HG03520 (cell line): ENCODE measurements at regions not wholly inside any gene's neighbourhood (a gene's known extent, or its start where the extent isn't known, plus 50 kb on each side); places are given as distances from the start of the nearest gene placed in this dataset.

Source experiments
- ATAC-seq: cut with Tn5 transposase; IDR thresholded peaks from one replicate; pipeline ENCODE4 v1.9.1; 2021; ENCODE audit warnings: mild to moderate bottlenecking, moderate library complexity; ENCODE audit not compliant: unreplicated experiment

- ATAC-seq = no peak
These were observed 189.8 kb upstream of the SOX11 start for GRCh38 chr2:5502385-5502784.

DNA sequence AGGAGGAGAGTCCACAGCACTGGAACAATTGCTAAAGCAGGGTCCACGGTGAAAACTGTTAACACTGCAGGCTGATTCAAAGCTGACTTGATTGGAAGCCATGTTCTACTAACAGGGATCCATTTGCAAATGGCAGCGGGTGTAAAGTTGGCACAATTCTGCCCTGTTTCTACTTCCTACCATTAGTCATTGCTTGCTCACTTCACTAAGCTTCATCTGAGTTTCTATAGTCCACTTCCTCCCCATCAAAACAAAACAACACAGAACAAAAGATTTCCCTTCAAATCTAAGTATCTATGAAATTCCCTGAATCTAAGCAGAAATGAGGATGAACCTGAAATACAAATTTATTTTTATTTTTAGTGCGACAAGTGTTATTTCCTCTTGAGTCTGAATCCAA is 187.4 kb upstream of the SOX11 start:
- ATAC-seq = no peak

GRCh38 chr2:5507367-5507766 is 184.8 kb upstream of the SOX11 start:
- ATAC-seq = no peak

- no peak for ATAC-seq
These were observed 182.8 kb upstream of the SOX11 start for GRCh38 chr2:5509362-5509761.

GRCh38 chr2:5510082-5510481 is 182.1 kb upstream of the SOX11 start:
- no peak for ATAC-seq

DNA sequence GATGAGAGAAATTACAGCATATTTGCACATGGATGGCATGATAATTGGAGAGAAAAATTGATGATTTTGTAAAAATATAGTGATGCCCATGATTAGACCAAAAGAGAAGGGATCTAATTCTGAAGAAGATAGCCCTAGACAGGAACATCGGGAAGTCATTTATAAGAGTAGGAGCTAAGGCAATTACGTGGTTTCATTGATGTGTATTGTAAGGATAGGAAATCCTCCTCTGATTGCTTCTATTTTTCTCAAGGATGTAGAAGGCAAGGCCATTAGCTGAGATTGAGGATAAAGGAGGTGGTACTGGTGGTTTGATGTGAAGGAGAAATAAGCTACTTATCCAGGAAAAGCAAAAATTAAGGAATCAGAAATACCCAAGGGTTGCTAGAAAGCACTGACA is 176.5 kb upstream of the SOX11 start:
- no peak for ATAC-seq

DNA sequence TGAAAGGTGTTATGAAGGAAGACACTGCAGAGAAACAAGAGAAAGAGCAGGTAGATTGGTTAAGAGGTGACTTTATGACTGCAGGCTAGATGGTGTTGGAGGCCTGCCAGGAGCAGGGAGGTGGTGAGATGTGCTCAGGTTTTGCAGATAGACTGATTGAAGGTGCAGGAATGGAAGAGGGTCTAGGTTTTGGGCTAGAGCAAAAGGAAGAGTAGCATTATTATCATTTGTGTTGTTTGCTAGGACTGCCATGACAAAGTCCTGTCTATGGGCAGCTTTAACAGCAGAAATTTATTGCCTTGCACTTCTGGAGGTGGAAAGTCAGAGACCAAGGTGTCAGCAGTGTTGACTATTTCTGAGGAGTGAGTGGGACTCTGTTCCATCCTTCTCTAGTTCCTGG is 172.9 kb upstream of the SOX11 start:
- ATAC-seq = no peak

DNA sequence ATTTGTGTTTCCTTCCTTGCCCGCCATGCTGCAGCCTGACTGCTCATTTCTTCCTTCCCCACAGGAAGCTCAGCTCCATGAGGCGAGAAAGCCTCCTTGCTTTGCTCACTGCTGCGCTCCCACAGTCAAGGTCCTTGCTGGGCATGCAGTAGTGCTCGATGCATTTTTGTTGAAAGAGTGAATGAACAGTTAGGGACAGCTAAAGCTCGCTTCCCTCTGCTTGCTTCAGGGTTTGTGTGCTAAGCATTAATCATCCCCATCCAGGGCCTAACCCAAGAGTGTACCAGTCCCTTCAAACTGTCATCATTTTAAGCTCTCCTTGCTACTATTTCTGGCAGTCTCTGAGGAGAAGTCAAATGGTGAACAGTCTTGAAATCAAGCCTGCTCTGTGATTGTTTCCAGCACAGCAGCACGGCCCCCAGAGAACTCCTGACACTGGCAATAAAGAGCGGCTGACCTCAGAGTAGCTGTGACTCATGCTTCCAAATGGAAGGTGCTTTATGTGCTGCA is 171.7 kb upstream of the SOX11 start:
- ATAC-seq = no peak

GRCh38 chr2:5521461-5521860 is 170.7 kb upstream of the SOX11 start:
- ATAC-seq = no peak

- ATAC-seq = no peak
These were observed 167.6 kb upstream of the SOX11 start for GRCh38 chr2:5524551-5524950.

GRCh38 chr2:5528706-5529105 is 163.5 kb upstream of the SOX11 start:
- ATAC-seq = no peak

DNA sequence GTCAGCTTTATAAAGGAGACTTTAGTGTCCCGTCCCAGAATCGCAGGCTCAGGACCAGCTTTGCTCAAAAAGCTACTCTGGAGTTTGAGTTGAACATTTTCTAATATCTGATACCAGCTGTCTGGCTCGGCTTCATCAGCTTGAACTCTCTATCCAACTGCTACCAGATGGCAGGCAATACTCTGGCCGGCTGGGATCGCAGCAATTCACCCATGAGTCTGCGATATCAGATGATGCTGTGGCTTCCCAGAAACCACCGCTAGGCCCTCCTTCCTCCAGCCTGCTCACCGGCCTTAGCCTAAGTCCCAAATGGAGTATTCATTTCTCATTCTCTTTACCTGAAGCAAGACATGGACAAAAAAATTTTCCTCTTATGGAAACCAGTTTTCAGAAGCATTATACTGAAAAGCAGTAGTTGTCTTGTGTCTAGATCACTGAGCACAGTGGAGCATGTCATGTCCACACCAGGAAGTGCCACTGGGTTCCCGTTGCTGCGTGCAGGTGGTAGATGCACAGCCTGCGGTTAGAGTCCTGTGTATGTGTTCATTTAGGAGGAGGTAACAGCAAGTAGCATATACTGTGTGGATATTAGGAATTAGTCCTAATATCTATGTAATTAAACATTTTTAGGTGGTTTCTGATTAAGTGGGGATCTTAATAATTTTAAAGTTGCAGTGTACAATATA is 162.0 kb upstream of the SOX11 start:
- ATAC-seq = no peak

DNA sequence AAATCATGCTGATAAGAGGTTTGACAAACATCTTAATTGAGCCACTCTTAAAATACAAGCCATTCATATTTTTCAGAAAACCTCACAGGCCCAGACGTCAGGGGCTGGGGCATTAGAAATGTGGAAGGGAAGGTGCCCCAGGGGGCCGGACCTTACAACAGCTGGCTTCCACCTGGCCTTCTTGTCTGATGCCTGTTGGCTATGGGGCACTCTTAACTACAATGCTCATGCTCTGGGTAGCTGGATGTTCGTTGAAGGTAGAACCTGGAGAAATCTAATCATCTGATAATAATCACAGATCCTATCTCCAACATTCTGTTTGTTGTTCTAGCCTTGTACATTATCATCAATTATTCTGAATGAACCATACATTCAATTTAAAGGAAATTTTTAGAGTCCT is 156.9 kb upstream of the SOX11 start:
- ATAC-seq = no peak

- no peak for ATAC-seq
These were observed 154.9 kb upstream of the SOX11 start for GRCh38 chr2:5537180-5537688.

DNA sequence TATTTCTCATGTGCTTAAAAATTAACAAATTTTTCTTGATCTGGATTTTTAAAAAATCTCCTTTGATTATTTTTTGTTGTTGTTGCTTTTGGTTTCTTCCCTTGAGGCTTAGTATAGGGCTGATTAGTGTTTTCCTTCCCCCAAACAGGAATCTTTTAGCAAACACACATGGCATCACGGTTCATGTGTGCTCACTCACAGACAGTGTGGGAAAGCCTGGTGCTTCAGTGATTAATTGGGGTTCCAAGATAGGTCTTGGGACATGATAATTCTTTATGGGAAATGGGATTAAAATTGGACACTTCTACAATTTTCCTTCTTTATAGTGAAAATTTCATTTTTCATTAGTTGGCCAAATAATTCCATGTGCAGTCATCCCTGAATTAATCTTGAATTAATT is 153.9 kb upstream of the SOX11 start:
- no peak for ATAC-seq

DNA sequence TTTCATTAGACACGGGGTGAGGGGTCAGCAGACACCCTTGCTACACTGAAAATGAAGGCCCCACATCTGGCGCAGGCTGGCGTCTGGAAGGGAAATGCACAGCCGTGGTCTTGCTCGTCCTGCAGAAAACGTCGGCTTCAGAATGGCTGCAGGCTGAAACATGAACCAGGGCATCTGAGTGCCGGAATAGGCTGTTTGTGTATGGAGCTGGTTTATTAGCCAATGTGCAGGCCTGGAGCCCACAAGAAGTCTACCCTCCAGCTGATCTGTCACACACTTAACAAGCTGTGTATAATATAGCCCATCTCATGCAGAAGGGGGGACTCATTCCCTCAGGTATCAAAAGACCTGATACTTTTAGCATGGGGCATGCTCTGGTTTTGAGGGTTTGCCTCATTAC is 153.4 kb upstream of the SOX11 start:
- ATAC-seq = no peak

DNA sequence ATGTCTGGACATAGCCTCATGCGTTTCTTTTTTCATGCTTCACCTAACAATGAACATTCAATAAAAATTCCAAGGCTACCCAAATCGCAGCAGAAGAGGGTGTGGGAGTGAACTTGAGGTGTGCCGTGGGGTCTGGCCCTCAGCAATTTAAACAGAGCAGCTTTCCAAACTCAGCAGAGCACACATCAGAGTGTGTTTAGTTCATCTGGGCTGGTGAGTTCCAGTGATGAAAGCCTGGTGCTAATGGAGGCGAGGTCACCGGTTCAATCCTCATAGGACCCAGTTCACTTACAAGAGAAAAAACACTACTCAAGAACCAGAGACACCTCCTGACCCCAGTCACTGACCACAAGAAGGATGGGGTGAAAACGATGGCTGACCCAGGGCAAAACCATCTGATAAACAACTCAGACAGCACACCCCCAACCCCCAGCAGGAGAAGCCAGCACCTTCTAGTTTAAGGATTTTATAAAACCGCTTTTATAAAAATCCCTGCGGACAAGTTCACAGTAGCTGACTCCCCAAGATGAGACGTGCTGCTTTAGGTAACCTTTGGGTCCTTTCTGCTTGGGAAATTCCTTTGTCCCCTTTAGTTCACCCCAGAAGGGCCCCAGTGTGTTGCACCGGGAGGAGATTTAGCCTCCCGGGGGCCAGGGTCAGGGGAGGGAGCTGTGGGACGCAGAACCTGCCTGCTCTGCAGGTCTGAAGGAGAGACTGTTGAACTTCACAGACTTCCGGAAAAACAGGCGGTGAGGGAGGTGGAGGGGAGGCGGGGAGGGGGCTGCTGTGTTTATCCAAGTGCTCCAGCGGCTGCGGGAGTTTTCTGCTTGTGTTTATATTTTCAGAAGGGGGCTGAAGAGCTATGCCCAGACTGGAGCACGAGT is 152.7 kb upstream of the SOX11 start:
- ATAC-seq = no peak

DNA sequence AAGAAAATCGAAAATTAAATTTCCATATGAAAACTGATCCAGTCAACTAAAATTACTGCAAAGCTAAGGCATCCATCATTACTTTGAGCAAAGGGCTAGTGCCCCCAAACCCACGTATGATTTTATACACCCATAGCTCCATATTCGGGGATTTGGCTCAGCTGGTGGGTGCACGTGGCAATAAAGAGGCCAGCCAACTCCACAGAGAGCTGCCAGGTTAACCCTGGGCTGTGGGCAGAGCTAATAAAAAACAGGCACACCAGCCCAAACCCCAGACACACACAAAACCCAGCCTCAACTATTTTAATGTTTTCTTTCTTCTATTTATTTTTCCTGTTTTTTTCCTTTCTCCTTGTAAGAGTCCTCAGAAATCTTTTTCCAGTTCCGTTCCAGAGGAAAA is 151.3 kb upstream of the SOX11 start:
- no peak for ATAC-seq

GRCh38 chr2:5544205-5544786 is 147.9 kb upstream of the SOX11 start:
- ATAC-seq = no peak

GRCh38 chr2:5546181-5546580 is 146.0 kb upstream of the SOX11 start:
- no peak for ATAC-seq

DNA sequence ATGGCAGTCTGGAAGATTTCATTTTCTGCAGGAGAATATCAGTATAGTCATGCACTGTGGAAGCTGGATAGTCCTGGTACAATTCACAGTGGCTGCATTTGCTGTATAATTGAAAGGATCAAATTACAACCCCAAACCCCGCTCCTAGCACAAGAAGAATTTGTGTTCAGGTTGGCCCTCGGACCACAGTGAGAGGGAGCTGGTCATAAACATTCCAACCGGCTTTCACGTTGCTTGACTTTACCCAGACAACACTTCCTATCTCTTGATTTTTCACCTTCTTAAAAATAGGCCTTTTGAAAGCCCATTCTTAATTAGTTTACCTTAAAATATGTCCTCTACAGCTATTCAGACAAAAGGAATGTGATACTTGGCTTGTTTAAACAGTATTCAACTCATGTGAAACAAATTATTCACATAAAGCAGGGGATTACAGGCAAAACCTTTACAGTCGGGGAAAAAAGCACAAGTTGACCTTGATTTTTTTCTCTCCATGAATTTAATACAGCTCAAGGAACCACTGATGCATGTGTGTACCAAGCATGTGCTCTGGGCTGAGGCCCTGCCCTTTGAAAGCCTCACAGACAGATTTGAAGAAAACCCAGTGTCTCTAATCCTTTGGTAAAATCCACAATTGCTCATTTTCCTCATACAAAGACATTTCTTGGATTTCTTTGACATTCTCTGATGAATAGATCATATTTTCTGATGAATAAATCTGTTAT is 143.0 kb upstream of the SOX11 start:
- no peak for ATAC-seq
